SK-MEL-5 (cell line): ENCODE measurements at regions not wholly inside any gene's neighbourhood (a gene's known extent, or its start where the extent isn't known, plus 50 kb on each side); places are given as distances from the start of the nearest gene placed in this dataset.
"Not testable (repeated sequence)": the region's sequence is repeated elsewhere in the genome, so short reads cannot be mapped to it uniquely, and the experiment has no call there.

ENCODE experiments used
- DNase-seq: peaks from one replicate; pipeline ENCODE4 v3.0.0-alpha.2; 2016; ENCODE audit warnings: low read depth, low spot score
- in situ Hi-C: cut with HindIII; loops from 2 replicates; pipeline ENCODE4 v1.10.0; 2016; ENCODE audit warnings: low sequenced_read_pairs, high pct_unique_total_duplicates, low pct_unique_long_range_greater_than_20kb

- DNase-seq = no peak
- in situ Hi-C loops = no loop called here
These were observed 331.3 kb upstream of the SFRP2 start for GRCh38 chr4:154120006-154120676.

- in situ Hi-C loops = no loop called here
- DNase-seq = no peak
These were observed 330.4 kb upstream of the SFRP2 start for GRCh38 chr4:154119317-154119716.

- DNase-seq, in situ Hi-C loops: not testable (repeated sequence)
These were observed 328.8 kb upstream of the SFRP2 start for GRCh38 chr4:154117726-154118125.

GRCh38 chr4:154107337-154107736, 318.5 kb upstream of the SFRP2 start:
- in situ Hi-C loops = no loop called here
- DNase-seq = no peak

- DNase-seq = no peak
- in situ Hi-C loops = no loop called here
These were observed 299.9 kb upstream of the SFRP2 start for GRCh38 chr4:154088741-154089140.

- DNase-seq = no peak
- in situ Hi-C loops = no loop called here
These were observed 297.4 kb upstream of the SFRP2 start for GRCh38 chr4:154086247-154086646.

- in situ Hi-C loops = no loop called here
- DNase-seq = no peak
These were observed 296.0 kb upstream of the SFRP2 start for GRCh38 chr4:154084864-154085263.

GRCh38 chr4:154082760-154083535, 294.1 kb upstream of the SFRP2 start:
- peak; percentile 62 for DNase-seq
- in situ Hi-C loops = no loop called here

GRCh38 chr4:154081391-154081790, 292.5 kb upstream of the SFRP2 start:
- no peak for DNase-seq
- in situ Hi-C loops = no loop called here

- DNase-seq = no peak
- in situ Hi-C loops = no loop called here
These were observed 289.8 kb upstream of the SFRP2 start for GRCh38 chr4:154078504-154079350.

- in situ Hi-C loops = no loop called here
- DNase-seq = no peak
These were observed 288.0 kb upstream of the SFRP2 start for GRCh38 chr4:154076921-154077320.

- no peak for DNase-seq
- in situ Hi-C loops = no loop called here
These were observed 284.4 kb upstream of the SFRP2 start for GRCh38 chr4:154073107-154073822.

GRCh38 chr4:154067786-154068185, 278.9 kb upstream of the SFRP2 start:
- DNase-seq = no peak
- in situ Hi-C loops = no loop called here

GRCh38 chr4:154065368-154065767, 276.5 kb upstream of the SFRP2 start:
- in situ Hi-C loops = no loop called here
- no peak for DNase-seq

- DNase-seq = no peak
- in situ Hi-C loops = no loop called here
These were observed 275.4 kb upstream of the SFRP2 start for GRCh38 chr4:154064244-154064643.

- DNase-seq = peak; percentile 43
- in situ Hi-C loops = no loop called here
These were observed 260.7 kb upstream of the SFRP2 start for GRCh38 chr4:154049457-154050181.

- in situ Hi-C loops = no loop called here
- DNase-seq = no peak
These were observed 258.9 kb upstream of the SFRP2 start for GRCh38 chr4:154047733-154048132.
